GM10266 (cell line): ENCODE measurements at regions not wholly inside any gene's neighbourhood (a gene's known extent, or its start where the extent isn't known, plus 50 kb on each side); places are given as distances from the start of the nearest gene placed in this dataset.

ENCODE experiments used
- DNase-seq: peaks from one replicate; pipeline ENCODE4 v3.0.0; 2012; ENCODE audit errors: extremely low spot score
- TF ChIP-seq, protein P1 (sequence below): IDR thresholded peaks from 2 replicates; pipeline ENCODE4 v1.5.1; 2012; ENCODE audit warnings: mild to moderate bottlenecking, low read depth; ENCODE audit not compliant: control insufficient read depth, insufficient read depth; ENCODE audit errors: missing control alignments

DNA sequence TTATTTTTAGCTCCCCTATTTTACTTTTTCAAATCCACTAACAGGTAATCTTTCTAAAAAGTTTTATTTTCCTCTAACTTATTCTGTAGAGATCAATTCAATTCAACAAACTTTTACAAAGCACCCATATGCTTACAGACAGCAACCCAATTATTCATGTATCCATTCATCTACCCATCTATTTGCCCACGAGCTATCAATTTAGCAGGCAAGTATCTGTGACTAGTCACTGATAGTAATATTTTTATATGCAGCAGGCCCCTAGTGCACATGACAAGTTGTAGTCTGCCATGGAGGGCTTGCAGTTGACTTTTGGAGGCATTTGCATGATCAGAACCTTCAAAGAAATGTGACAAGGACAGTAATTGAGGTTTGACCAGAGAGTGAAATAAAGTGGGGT, 753.2 kb upstream of the TENM4 start:
- DNase-seq: no peak
- TF ChIP-seq, protein P1, sequence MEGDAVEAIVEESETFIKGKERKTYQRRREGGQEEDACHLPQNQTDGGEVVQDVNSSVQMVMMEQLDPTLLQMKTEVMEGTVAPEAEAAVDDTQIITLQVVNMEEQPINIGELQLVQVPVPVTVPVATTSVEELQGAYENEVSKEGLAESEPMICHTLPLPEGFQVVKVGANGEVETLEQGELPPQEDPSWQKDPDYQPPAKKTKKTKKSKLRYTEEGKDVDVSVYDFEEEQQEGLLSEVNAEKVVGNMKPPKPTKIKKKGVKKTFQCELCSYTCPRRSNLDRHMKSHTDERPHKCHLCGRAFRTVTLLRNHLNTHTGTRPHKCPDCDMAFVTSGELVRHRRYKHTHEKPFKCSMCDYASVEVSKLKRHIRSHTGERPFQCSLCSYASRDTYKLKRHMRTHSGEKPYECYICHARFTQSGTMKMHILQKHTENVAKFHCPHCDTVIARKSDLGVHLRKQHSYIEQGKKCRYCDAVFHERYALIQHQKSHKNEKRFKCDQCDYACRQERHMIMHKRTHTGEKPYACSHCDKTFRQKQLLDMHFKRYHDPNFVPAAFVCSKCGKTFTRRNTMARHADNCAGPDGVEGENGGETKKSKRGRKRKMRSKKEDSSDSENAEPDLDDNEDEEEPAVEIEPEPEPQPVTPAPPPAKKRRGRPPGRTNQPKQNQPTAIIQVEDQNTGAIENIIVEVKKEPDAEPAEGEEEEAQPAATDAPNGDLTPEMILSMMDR: no peak

DNA sequence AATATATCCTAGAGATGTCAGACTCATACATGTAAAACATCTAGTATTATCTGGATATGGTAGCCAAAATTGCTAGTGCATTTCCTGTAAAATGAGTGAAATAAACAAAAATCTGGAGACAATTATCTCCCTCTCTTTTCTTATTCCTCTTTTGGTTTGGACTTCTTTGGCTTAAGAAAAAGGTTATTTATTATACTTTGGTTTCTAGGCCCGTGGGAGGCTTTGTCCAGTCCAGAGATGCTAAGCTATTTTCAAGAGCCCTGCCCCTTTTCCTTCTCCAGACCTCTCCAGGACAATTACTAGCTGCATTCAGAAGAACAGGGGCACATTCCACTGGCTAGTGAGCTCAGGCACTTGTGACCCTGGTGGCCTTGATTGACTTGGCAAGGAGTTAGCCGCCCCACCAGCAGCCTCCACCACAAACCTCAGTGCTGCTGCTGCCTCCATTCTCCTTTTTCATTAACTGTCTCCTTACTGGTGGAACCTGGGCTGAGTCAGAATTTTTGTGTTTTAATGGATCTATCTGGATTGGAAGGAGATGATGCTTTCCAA, 747.3 kb upstream of the TENM4 start:
- no peak for DNase-seq
- TF ChIP-seq, protein P1: no peak

DNA sequence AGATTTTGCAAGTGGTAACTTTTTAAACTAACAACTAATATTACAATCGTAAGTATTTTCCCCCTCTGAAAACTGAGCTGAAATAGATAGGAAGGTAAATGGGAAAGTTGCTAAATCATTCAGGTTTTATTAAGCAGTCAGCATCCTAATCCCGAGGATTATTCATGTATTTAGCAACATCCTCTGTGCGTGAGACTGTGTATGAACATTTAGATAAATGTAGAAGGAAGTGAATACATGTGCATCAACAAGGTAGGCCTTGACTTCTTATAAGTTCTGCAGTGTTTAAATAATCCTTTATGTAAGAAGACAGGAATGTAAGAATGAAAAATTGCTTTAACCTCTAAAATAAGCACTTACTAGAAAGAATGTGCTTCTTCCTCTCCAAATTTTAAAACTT, 745.9 kb upstream of the TENM4 start:
- TF ChIP-seq, protein P1: no peak
- DNase-seq: no peak

DNA sequence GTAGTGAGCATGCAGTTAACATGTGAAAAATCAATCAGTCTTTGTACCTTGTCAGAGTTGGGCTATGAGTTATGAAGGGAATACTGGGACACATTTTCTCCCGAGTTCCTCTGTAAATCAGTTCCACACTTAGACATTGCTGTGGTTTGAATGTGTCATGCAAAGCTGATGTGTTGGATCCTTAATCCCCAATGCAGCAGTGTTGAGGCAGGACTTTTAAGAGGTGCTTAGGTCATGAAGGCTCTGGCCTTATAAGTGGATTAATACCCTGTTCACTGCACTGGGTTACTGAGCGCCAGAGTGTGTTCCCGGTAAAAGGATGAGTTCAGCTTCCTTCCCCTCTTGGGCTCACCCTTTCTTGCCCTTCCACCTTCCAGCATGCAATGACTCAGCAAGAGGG, 742.1 kb upstream of the TENM4 start:
- no peak for DNase-seq
- TF ChIP-seq, protein P1: no peak

DNA sequence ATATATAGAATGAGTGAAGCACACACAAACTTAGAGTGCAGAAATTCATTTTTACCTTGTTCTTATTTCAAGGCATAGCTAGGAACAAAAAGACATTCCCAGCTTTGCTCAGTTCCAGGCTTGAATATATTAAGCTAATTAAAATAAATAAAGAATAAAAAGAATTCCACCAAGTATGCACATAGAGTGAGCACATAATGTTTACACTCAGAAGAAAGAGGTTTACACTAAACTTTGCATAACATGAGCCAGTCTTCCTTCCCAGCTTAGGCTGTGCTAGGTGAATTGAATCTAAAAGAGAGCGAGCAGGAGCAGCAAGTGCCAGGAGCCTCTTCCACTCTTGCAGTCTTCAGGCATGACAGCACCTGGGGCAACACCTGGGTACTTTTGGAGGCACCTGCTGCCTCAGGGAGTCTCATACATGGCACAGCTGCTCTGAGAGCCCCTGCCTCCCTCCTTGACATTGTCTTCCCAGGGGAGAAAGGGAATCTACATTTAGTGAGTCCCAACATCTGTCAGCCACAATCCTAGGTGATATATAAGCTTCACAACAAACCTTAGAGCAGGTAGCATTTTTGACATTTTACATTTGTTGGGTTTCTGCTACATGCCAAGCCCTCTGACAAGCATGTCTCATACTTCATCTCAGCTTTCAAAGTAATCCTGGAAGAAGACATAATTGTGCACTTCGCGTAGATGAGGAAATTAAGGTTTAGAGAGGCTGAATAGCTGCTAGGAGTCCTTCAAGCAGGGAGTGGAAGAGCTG, 732.7 kb upstream of the TENM4 start:
- TF ChIP-seq, protein P1: no peak
- no peak for DNase-seq

DNA sequence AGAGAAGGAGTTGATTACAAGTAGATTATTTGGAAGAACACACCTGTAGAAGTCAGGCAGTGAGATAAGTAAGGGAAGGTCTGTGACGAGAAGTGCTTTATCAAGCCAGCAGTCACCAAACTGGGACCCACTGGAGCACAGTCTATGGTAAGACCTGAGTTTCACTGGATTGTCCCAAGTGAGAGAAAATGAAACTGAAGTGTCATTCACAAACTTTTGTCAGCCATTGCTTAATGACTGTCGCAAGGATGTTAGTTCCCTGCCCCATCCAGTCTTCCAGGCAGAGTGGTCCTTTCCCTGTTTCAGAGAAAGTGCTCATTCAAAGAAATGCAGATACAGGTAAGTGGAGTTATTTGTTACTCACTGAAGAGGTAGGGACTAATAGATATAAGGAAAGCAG, 728.0 kb upstream of the TENM4 start:
- no peak for DNase-seq
- TF ChIP-seq, protein P1: no peak

DNA sequence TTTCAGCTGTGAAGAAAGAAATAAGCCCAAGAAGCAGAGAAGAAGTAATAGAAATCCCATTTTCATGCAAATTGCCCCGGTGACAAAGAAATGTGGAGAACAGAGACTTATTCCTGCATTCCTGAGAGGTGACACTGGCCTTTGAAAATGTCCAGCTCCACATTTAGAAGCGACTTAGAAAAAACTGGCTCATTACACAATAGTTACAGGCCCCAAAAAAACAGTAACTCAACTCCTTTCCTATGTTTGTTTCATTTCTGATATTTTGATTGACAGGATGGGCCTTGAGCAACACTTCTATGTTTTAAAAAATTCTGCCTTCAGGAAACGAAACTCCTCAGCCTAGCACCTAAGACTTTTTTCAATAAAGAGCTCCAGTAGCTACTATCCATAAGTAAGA, 726.9 kb upstream of the TENM4 start:
- TF ChIP-seq, protein P1: no peak

More for the DNA sequence above, 726.9 kb upstream of the TENM4 start:
- DNase-seq: no peak
